ENCODE measurements at regions not wholly inside any gene's neighbourhood (a gene's known extent, or its start where the extent isn't known, plus 50 kb on each side); places are given as distances from the start of the nearest gene placed in this dataset.

DNA sequence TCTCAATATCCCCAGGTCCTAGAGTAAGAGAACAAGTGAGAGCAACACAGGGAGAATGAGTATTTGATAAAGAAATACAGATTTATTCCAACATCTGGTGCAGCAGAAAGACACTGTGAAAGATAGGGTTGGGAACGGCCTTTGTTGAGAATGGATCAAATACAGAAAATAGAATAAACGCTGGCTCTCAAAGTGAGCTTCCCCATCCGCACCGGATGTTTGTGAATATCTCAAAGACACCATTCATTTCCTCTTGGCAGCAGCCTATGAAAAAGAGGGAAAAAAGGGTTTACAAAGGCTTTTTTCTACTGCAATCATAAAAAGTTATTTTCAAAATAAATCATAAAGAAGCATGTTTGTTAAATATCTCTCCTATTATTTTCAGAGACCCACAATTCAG lies 279.3 kb downstream of the CASP12 start:
- no peaks in the 10 kb centered on the region for H4K20me1 ChIP-seq (ENCODE audit: insufficient read depth, low read length)
- no peak overlapping the region for H3K9ac ChIP-seq (ENCODE audit: low read length)
- no peak overlapping the region for H2AFZ ChIP-seq (ENCODE audit: low read depth, low read length)
- H3K9me3 ChIP-seq (ENCODE audit: insufficient read depth, low read depth, low read length), result no peaks in the 10 kb centered on the region
- FAIRE-seq, result no peak
- H3K27ac ChIP-seq (ENCODE audit: low read depth, low read length), result no peak overlapping the region
- peaks cover 12% of the 10 kb centered on the region for H3K4me1 Mint-ChIP-seq (ENCODE audit: low read depth, unreplicated experiment)
- no peaks in the 10 kb centered on the region for H3K36me3 Mint-ChIP-seq (ENCODE audit: low read depth, unreplicated experiment)
- H3K4me2 ChIP-seq (ENCODE audit: low read length), result no peak overlapping the region
- no peak for TF ChIP-seq EZH2 (IDR thresholded peaks at IDR 0.05; ENCODE audit: insufficient read depth, low read length)
- TF ChIP-seq, protein P1, sequence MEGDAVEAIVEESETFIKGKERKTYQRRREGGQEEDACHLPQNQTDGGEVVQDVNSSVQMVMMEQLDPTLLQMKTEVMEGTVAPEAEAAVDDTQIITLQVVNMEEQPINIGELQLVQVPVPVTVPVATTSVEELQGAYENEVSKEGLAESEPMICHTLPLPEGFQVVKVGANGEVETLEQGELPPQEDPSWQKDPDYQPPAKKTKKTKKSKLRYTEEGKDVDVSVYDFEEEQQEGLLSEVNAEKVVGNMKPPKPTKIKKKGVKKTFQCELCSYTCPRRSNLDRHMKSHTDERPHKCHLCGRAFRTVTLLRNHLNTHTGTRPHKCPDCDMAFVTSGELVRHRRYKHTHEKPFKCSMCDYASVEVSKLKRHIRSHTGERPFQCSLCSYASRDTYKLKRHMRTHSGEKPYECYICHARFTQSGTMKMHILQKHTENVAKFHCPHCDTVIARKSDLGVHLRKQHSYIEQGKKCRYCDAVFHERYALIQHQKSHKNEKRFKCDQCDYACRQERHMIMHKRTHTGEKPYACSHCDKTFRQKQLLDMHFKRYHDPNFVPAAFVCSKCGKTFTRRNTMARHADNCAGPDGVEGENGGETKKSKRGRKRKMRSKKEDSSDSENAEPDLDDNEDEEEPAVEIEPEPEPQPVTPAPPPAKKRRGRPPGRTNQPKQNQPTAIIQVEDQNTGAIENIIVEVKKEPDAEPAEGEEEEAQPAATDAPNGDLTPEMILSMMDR (IDR thresholded peaks at IDR 0.05; ENCODE audit: insufficient read depth, low read depth, low read length), result no peak
- DNase-seq (ENCODE audit: low read depth), result no peak
- H3K79me2 ChIP-seq (ENCODE audit: insufficient read depth, low read length), result no peaks in the 10 kb centered on the region
- H3K9me3 Mint-ChIP-seq (ENCODE audit: unreplicated experiment), result peaks cover 3% of the 10 kb centered on the region
- no peaks in the 10 kb centered on the region for H3K27me3 Mint-ChIP-seq (ENCODE audit: low read depth, unreplicated experiment)
- no peak overlapping the region for H3K4me3 Mint-ChIP-seq (ENCODE audit: unreplicated experiment)
- no peak overlapping the region for H3K27ac Mint-ChIP-seq (ENCODE audit: unreplicated experiment)
- no peak overlapping the region for H3K4me3 ChIP-seq (ENCODE audit: insufficient read depth, low read depth, low read length)
- H3K4me1 ChIP-seq (ENCODE audit: insufficient read depth, low read length), result peaks cover 8% of the 10 kb centered on the region
- no peaks in the 10 kb centered on the region for H3K36me3 ChIP-seq (ENCODE audit: insufficient read depth, low read length)
- H3K27me3 ChIP-seq (ENCODE audit: insufficient read depth, low read length), result no peaks in the 10 kb centered on the region

DNA sequence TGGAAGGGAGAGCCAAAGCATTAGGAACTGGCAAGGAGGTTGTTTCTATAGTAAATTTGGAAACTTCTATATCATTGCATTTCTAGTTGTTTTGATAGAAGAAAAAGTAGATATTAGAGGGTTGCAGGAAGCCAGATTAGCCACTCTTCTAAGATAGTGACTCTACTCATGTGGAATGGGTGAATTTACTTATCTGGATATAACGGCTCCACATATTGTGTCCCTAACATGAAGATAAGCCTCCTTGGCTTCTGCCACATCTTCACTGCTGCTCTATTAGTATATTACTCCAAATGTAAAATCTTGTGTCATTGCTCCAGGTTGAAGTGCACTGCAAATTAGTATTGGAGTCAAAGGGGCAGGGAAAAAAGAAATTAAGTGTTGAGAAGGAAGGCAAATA lies 283.3 kb downstream of the CASP12 start:
- no peak overlapping the region for H3K4me2 ChIP-seq (ENCODE audit: low read length)
- H3K9me3 Mint-ChIP-seq (ENCODE audit: unreplicated experiment), result peaks cover 3% of the 10 kb centered on the region

DNA sequence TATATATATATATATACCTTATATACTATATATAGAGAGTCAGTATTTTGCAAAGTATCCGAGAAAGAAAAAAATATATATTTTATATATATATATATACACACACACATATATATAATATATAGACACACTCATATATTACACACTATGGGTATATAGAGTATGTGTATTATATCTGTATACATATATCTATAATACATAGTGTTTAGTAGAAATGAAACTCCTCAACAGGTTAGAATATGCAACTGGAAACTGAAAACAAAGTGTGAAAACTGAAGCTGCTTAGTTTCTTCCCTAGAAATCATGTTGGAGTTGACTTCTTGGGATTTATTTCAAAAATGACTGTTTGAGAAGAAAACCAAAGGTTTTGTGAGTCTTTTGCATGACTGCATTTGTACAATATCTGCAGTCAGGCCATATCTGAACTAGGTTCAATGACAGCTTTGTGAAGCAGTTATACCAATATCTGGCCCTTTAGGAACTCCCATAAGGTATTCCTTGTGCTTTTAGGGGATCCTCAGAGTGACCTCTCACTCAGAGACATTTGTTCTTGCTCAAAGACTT lies 284.1 kb downstream of the CASP12 start:
- Histone ChIP-seq H2AFZ (ENCODE audit: low read depth, low read length) (no peak overlapping the region), H3K79me2 (ENCODE audit: insufficient read depth, low read length) (no peaks in the 10 kb centered on the region), H3K4me3 (ENCODE audit: insufficient read depth, low read depth, low read length) (no peak overlapping the region), H4K20me1 (ENCODE audit: insufficient read depth, low read length) (no peaks in the 10 kb centered on the region), H3K4me1 (ENCODE audit: insufficient read depth, low read length) (no peaks in the 10 kb centered on the region), H3K27ac (ENCODE audit: low read depth, low read length) (no peak overlapping the region), H3K27me3 (ENCODE audit: insufficient read depth, low read length) (no peaks in the 10 kb centered on the region), H3K9ac (ENCODE audit: low read length) (no peak overlapping the region), H3K4me2 (ENCODE audit: low read length) (no peak overlapping the region), H3K36me3 (ENCODE audit: insufficient read depth, low read length) (no peaks in the 10 kb centered on the region), H3K9me3 (ENCODE audit: insufficient read depth, low read depth, low read length) (no peaks in the 10 kb centered on the region)
- no peaks in the 10 kb centered on the region for H3K27me3 Mint-ChIP-seq (ENCODE audit: low read depth, unreplicated experiment)
- H3K36me3 Mint-ChIP-seq (ENCODE audit: low read depth, unreplicated experiment), result no peaks in the 10 kb centered on the region
- no peak overlapping the region for H3K27ac Mint-ChIP-seq (ENCODE audit: unreplicated experiment)
- FAIRE-seq, result no peak
- H3K4me1 Mint-ChIP-seq (ENCODE audit: low read depth, unreplicated experiment), result no peaks in the 10 kb centered on the region
- peaks cover 3% of the 10 kb centered on the region for H3K9me3 Mint-ChIP-seq (ENCODE audit: unreplicated experiment)
- no peak for DNase-seq (ENCODE audit: low read depth)
- no peak overlapping the region for H3K4me3 Mint-ChIP-seq (ENCODE audit: unreplicated experiment)
- TF ChIP-seq, protein P1 (IDR thresholded peaks at IDR 0.05; ENCODE audit: insufficient read depth, low read depth, low read length), result no peak

More for the DNA sequence above, 283.3 kb downstream of the CASP12 start:
- Histone ChIP-seq H3K9me3 (ENCODE audit: insufficient read depth, low read depth, low read length) (no peaks in the 10 kb centered on the region), H2AFZ (ENCODE audit: low read depth, low read length) (no peak overlapping the region), H4K20me1 (ENCODE audit: insufficient read depth, low read length) (no peaks in the 10 kb centered on the region), H3K27me3 (ENCODE audit: insufficient read depth, low read length) (no peaks in the 10 kb centered on the region), H3K79me2 (ENCODE audit: insufficient read depth, low read length) (no peaks in the 10 kb centered on the region), H3K4me3 (ENCODE audit: insufficient read depth, low read depth, low read length) (no peak overlapping the region), H3K9ac (ENCODE audit: low read length) (no peak overlapping the region), H3K4me1 (ENCODE audit: insufficient read depth, low read length) (no peaks in the 10 kb centered on the region), H3K27ac (ENCODE audit: low read depth, low read length) (no peak overlapping the region), H3K36me3 (ENCODE audit: insufficient read depth, low read length) (no peaks in the 10 kb centered on the region)
- Mint-ChIP-seq H3K36me3 (ENCODE audit: low read depth, unreplicated experiment) (no peaks in the 10 kb centered on the region), H3K27ac (ENCODE audit: unreplicated experiment) (no peak overlapping the region), H3K27me3 (ENCODE audit: low read depth, unreplicated experiment) (no peaks in the 10 kb centered on the region), H3K4me3 (ENCODE audit: unreplicated experiment) (no peak overlapping the region), H3K4me1 (ENCODE audit: low read depth, unreplicated experiment) (no peaks in the 10 kb centered on the region)
- DNase-seq (ENCODE audit: low read depth), result no peak
- no peak for FAIRE-seq
- TF ChIP-seq, protein P1 (IDR thresholded peaks at IDR 0.05; ENCODE audit: insufficient read depth, low read depth, low read length), result no peak
- no peak for TF ChIP-seq EZH2 (IDR thresholded peaks at IDR 0.05; ENCODE audit: insufficient read depth, low read length)
